HCT116 (cell line): ENCODE measurements at regions not wholly inside any gene's neighbourhood (a gene's known extent, or its start where the extent isn't known, plus 50 kb on each side); places are given as distances from the start of the nearest gene placed in this dataset.

Experiments used
- ELF1 ChIP-seq: IDR thresholded peaks from 2 replicates; pipeline ENCODE4 v1.6.1; 2012; ENCODE audit warnings: low read depth, borderline replicate concordance
- POLR2A ChIP-seq: IDR thresholded peaks from 2 replicates; pipeline ENCODE4 v1.7.0; 2011; ENCODE audit warnings: borderline replicate concordance; ENCODE audit not compliant: insufficient read depth, insufficient read length; ENCODE audit errors: extremely low read depth
- ZNF274 ChIP-seq: fragments of 200-500 bp; sonication (Bioruptor generic); IDR thresholded peaks from 2 replicates; pipeline ENCODE4 v1.6.1; 2014; ENCODE audit warnings: mild to moderate bottlenecking, low read depth, low read length, inconsistent platforms

GRCh38 chr7:115844857-115845256 lies 185.7 kb downstream of the TFEC start:
- TF ChIP-seq POLR2A (no peak), ZNF274 (no peak), ELF1 (no peak)
